ENCODE measurements at regions not wholly inside any gene's neighbourhood (a gene's known extent, or its start where the extent isn't known, plus 50 kb on each side); places are given as distances from the start of the nearest gene placed in this dataset.

DNA sequence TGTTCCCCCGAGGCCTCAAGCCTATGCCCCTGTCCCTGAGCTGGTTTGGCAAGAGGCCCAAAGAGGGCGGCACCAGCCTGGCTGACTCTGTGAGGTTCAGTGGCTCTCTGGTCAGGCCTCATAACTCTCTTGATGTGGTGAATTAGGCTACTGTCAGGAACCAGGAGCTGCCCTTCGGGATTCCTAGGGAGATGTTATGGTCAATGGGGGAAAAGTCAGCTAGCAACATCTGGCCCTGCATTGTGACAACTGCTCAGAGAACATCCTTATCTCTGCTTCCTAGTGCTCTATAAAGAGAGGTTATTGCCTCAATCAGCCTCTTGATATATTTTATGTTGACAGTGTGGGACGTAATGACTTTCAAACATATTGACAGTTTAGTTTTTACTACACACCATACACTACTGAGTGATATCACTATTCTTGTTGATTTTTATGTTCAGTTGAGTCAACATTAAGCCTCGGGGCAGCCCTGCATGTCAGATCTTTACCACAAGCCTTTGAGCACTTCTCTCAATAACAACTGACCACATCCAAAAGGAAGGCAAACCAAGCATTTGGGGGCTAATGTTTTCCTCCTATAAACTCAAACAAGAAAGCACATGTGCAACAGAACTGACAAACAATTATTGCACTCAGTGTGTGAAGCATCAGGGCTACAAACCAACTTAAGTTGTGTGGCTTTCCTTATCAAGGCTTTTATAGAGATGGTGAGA lies 448.3 kb upstream of the SLC14A2 start:
- H3K27me3 ChIP-seq = no peaks in the 10 kb centered on the region
- no peak overlapping the region for H3K4me3 ChIP-seq
- H3K36me3 ChIP-seq = no peaks in the 10 kb centered on the region
- H3K27ac ChIP-seq = no peak overlapping the region
- H3K9me3 ChIP-seq = no peaks in the 10 kb centered on the region
- WGBS, 2 donors = 7 to 60% methylated on average over 5 of the region's 5 CpGs
- intact Hi-C loops (cut with DNase I) = no loop called here
- no peak for DNase-seq
- peaks cover 0 to 16% (median 0%) of the 10 kb centered on the region in 4 donors for H3K4me1 ChIP-seq
- TF ChIP-seq EP300 (IDR thresholded peaks at IDR 0.05) (no peak), CTCF (IDR thresholded peaks at IDR 0.05) (no peak), POLR2AphosphoS5 (IDR thresholded peaks at IDR 0.05) (no peak), POLR2A (IDR thresholded peaks at IDR 0.05) (no peak)

- TF ChIP-seq CTCF (IDR thresholded peaks at IDR 0.05) = no peak
- TF ChIP-seq POLR2A (IDR thresholded peaks at IDR 0.05) = no peak
- no peak for TF ChIP-seq EP300 (IDR thresholded peaks at IDR 0.05)
- TF ChIP-seq POLR2AphosphoS5 (IDR thresholded peaks at IDR 0.05) = no peak
- Histone ChIP-seq H3K27me3 (no peaks in the 10 kb centered on the region), H3K4me3 (no peak overlapping the region), H3K9me3 (no peaks in the 10 kb centered on the region), H3K36me3 (no peaks in the 10 kb centered on the region), H3K4me1 (peaks cover 0 to 16% (median 0%) of the 10 kb centered on the region in 4 donors), H3K27ac (no peak overlapping the region)
- intact Hi-C loops (cut with DNase I) = no loop called here
- WGBS, 2 donors = 71 to 83% methylated on average over 6 of the region's 6 CpGs
- no peak for DNase-seq
Observed at GRCh38 chr18:45167631-45168280, 447.5 kb upstream of the SLC14A2 start.

DNA sequence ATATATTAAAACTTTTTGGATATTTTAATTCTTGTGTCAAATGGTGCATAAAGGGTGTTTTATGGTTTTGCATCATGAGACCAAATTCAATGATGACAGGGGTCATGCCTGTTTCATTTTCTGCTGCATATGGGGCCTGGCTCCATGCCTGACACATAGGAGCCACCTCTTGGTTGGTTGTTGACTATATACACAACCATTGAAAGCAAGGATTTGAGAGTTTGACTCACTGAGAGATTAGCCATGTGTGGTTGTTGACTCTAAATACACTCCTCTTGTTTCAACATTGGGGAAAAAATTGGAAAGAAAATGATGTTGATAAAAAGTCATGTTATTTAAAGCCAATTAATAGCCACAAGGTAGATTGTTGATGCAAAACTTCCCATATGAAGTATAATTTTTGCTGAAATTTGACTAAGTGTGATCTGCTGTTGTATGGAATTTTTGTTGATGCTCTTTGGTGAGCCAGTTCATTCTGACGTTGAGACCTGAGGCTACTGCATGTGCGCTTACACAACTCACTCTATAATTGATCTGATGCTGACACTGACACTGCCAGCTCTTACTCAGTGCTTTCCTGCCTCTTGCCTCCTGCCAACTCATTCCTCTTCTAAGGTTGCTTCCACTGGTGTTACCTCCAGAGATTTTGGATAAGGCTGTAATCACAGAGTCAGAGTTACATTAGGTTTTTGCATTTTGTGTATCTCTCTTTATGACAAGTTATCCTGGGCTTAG lies 446.2 kb upstream of the SLC14A2 start:
- Histone ChIP-seq H3K27me3 (no peaks in the 10 kb centered on the region), H3K36me3 (no peaks in the 10 kb centered on the region), H3K9me3 (no peaks in the 10 kb centered on the region), H3K27ac (peak overlapping the region in 1 of 4 donors; percentile 30), H3K4me3 (no peak overlapping the region), H3K4me1 (peaks cover 0 to 16% (median 0%) of the 10 kb centered on the region in 4 donors)
- 92 to 95% methylated on average over 2 of the region's 2 CpGs for WGBS, 2 donors
- intact Hi-C loops (cut with DNase I) = no loop called here
- TF ChIP-seq EP300 (IDR thresholded peaks at IDR 0.05) = no peak
- TF ChIP-seq CTCF (IDR thresholded peaks at IDR 0.05) = no peak
- no peak for DNase-seq

GRCh38 chr18:45169610-45170009 lies 445.7 kb upstream of the SLC14A2 start:
- no peak for TF ChIP-seq EP300 (IDR thresholded peaks at IDR 0.05)
- TF ChIP-seq POLR2AphosphoS5 (IDR thresholded peaks at IDR 0.05) = peak; percentile 41 to 70 (median 51)
- no peaks in the 10 kb centered on the region for H3K27me3 ChIP-seq
- H3K4me3 ChIP-seq = no peak overlapping the region
- intact Hi-C loops (cut with DNase I) = no loop called here
- peaks cover 0 to 16% (median 0%) of the 10 kb centered on the region in 4 donors for H3K4me1 ChIP-seq
- peak overlapping the region in 1 of 4 donors; percentile 30 for H3K27ac ChIP-seq
- no peaks in the 10 kb centered on the region for H3K9me3 ChIP-seq
- peak; percentile 74 for DNase-seq
- H3K36me3 ChIP-seq = no peaks in the 10 kb centered on the region

- H3K4me3 ChIP-seq = no peak overlapping the region
- H3K36me3 ChIP-seq = no peaks in the 10 kb centered on the region
- TF ChIP-seq EP300 (IDR thresholded peaks at IDR 0.05) (no peak), POLR2A (IDR thresholded peaks at IDR 0.05) (no peak), POLR2AphosphoS5 (IDR thresholded peaks at IDR 0.05) (peak in 1 of 4 donors; percentile 10), CTCF (IDR thresholded peaks at IDR 0.05) (no peak)
- no peaks in the 10 kb centered on the region for H3K9me3 ChIP-seq
- peaks cover 0 to 2% (median 0%) of the 10 kb centered on the region in 4 donors for H3K4me1 ChIP-seq
- H3K27me3 ChIP-seq = no peaks in the 10 kb centered on the region
- intact Hi-C loops (cut with DNase I) = no loop called here
- peak overlapping the region in 1 of 4 donors; percentile 0 for H3K27ac ChIP-seq
- DNase-seq = peak; percentile 72
- 85 to 98% methylated on average over 4 of the region's 4 CpGs for WGBS, 2 donors
Observed at GRCh38 chr18:45171679-45172191, 443.5 kb upstream of the SLC14A2 start.
